ENCODE measurements at regions not wholly inside any gene's neighbourhood (a gene's known extent, or its start where the extent isn't known, plus 50 kb on each side); places are given as distances from the start of the nearest gene placed in this dataset.

- TF ChIP-seq, protein P1, sequence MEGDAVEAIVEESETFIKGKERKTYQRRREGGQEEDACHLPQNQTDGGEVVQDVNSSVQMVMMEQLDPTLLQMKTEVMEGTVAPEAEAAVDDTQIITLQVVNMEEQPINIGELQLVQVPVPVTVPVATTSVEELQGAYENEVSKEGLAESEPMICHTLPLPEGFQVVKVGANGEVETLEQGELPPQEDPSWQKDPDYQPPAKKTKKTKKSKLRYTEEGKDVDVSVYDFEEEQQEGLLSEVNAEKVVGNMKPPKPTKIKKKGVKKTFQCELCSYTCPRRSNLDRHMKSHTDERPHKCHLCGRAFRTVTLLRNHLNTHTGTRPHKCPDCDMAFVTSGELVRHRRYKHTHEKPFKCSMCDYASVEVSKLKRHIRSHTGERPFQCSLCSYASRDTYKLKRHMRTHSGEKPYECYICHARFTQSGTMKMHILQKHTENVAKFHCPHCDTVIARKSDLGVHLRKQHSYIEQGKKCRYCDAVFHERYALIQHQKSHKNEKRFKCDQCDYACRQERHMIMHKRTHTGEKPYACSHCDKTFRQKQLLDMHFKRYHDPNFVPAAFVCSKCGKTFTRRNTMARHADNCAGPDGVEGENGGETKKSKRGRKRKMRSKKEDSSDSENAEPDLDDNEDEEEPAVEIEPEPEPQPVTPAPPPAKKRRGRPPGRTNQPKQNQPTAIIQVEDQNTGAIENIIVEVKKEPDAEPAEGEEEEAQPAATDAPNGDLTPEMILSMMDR (IDR thresholded peaks at IDR 0.05) = no peak
- no peak for TF ChIP-seq POLR2A (IDR thresholded peaks at IDR 0.05; ENCODE audit: low read depth)
- no peak for TF ChIP-seq EP300 (IDR thresholded peaks at IDR 0.05)
These were observed 373.5 kb downstream of the KCNJ2 start for GRCh38 chr17:70542876-70543275.
